ENCODE measurements at regions not wholly inside any gene's neighbourhood (a gene's known extent, or its start where the extent isn't known, plus 50 kb on each side); places are given as distances from the start of the nearest gene placed in this dataset.

- H3K9ac ChIP-seq (ENCODE audit: insufficient read length) = no peak overlapping the region
- no peak overlapping the region for H3K27ac ChIP-seq
- peaks cover 24% of the 10 kb centered on the region for H3K36me3 ChIP-seq (ENCODE audit: insufficient read depth, low read length)
- peaks cover 4% of the 10 kb centered on the region; the same call in 1 of the 2 replicates for H3K9me3 ChIP-seq (ENCODE audit: low read depth, low read length)
- H3K4me3 ChIP-seq = no peak overlapping the region
- no peak for DNase-seq (ENCODE audit: low read depth, low spot score)
- no peak for TF ChIP-seq FOXP2 (optimal IDR thresholded peaks at IDR 0.05; ENCODE audit: control extremely low read depth, extremely low read length, insufficient read depth)
- TF ChIP-seq POLR2AphosphoS5 (IDR thresholded peaks at IDR 0.05; ENCODE audit: borderline replicate concordance, low read depth, low read length) = no peak
- no peak for TF ChIP-seq EZH2 (IDR thresholded peaks at IDR 0.05)
Measured at GRCh38 chr4:159540501-159540900, 437.6 kb downstream of the RAPGEF2 start.

GRCh38 chr4:159541143-159541542, 438.3 kb downstream of the RAPGEF2 start:
- Histone ChIP-seq H3K9me3 (ENCODE audit: low read depth, low read length) (peaks cover 4% of the 10 kb centered on the region; the same call in 1 of the 2 replicates), H3K9ac (ENCODE audit: insufficient read length) (no peak overlapping the region), H3K4me3 (no peak overlapping the region), H3K36me3 (ENCODE audit: insufficient read depth, low read length) (peaks cover 20% of the 10 kb centered on the region), H3K27ac (no peak overlapping the region)
- no peak for TF ChIP-seq FOXP2 (optimal IDR thresholded peaks at IDR 0.05; ENCODE audit: control extremely low read depth, extremely low read length, insufficient read depth)
- TF ChIP-seq POLR2AphosphoS5 (IDR thresholded peaks at IDR 0.05; ENCODE audit: borderline replicate concordance, low read depth, low read length) = no peak
- TF ChIP-seq EZH2 (IDR thresholded peaks at IDR 0.05) = no peak
- no peak for DNase-seq (ENCODE audit: low read depth, low spot score)

GRCh38 chr4:159542296-159542695, 439.4 kb downstream of the RAPGEF2 start:
- TF ChIP-seq POLR2AphosphoS5 (IDR thresholded peaks at IDR 0.05; ENCODE audit: borderline replicate concordance, low read depth, low read length) (no peak), FOXP2 (optimal IDR thresholded peaks at IDR 0.05; ENCODE audit: control extremely low read depth, extremely low read length, insufficient read depth) (no peak), EZH2 (IDR thresholded peaks at IDR 0.05) (no peak)
- Histone ChIP-seq H3K4me3 (no peak overlapping the region), H3K36me3 (ENCODE audit: insufficient read depth, low read length) (peaks cover 9% of the 10 kb centered on the region; the same call in 1 of the 2 replicates), H3K9ac (ENCODE audit: insufficient read length) (no peak overlapping the region), H3K9me3 (ENCODE audit: low read depth, low read length) (no peaks in the 10 kb centered on the region), H3K27ac (no peak overlapping the region)
- no peak for DNase-seq (ENCODE audit: low read depth, low spot score)

GRCh38 chr4:159543831-159544230, 441.0 kb downstream of the RAPGEF2 start:
- no peak overlapping the region for H3K27ac ChIP-seq
- TF ChIP-seq POLR2AphosphoS5 (IDR thresholded peaks at IDR 0.05; ENCODE audit: borderline replicate concordance, low read depth, low read length) (no peak), EZH2 (IDR thresholded peaks at IDR 0.05) (no peak), FOXP2 (optimal IDR thresholded peaks at IDR 0.05; ENCODE audit: control extremely low read depth, extremely low read length, insufficient read depth) (no peak)
- DNase-seq (ENCODE audit: low read depth, low spot score) = no peak
- peaks cover 6% of the 10 kb centered on the region; the same call in 1 of the 2 replicates for H3K36me3 ChIP-seq (ENCODE audit: insufficient read depth, low read length)
- H3K4me3 ChIP-seq = no peak overlapping the region
- H3K9ac ChIP-seq (ENCODE audit: insufficient read length) = no peak overlapping the region
- no peaks in the 10 kb centered on the region for H3K9me3 ChIP-seq (ENCODE audit: low read depth, low read length)

- H3K36me3 ChIP-seq (ENCODE audit: insufficient read depth, low read length) = peaks cover 11% of the 10 kb centered on the region
- no peak for DNase-seq (ENCODE audit: low read depth, low spot score)
- no peaks in the 10 kb centered on the region for H3K9me3 ChIP-seq (ENCODE audit: low read depth, low read length)
- no peak overlapping the region for H3K9ac ChIP-seq (ENCODE audit: insufficient read length)
- no peak overlapping the region for H3K27ac ChIP-seq
- no peak overlapping the region for H3K4me3 ChIP-seq
- TF ChIP-seq FOXP2 (optimal IDR thresholded peaks at IDR 0.05; ENCODE audit: control extremely low read depth, extremely low read length, insufficient read depth) (no peak), EZH2 (IDR thresholded peaks at IDR 0.05) (no peak), POLR2AphosphoS5 (IDR thresholded peaks at IDR 0.05; ENCODE audit: borderline replicate concordance, low read depth, low read length) (no peak)
Measured at GRCh38 chr4:159545556-159545955, 442.7 kb downstream of the RAPGEF2 start.

- H3K27ac ChIP-seq = no peak overlapping the region
- no peak for DNase-seq (ENCODE audit: low read depth, low spot score)
- peaks cover 14% of the 10 kb centered on the region for H3K36me3 ChIP-seq (ENCODE audit: insufficient read depth, low read length)
- no peak overlapping the region for H3K4me3 ChIP-seq
- H3K9ac ChIP-seq (ENCODE audit: insufficient read length) = no peak overlapping the region
- no peaks in the 10 kb centered on the region for H3K9me3 ChIP-seq (ENCODE audit: low read depth, low read length)
- TF ChIP-seq FOXP2 (optimal IDR thresholded peaks at IDR 0.05; ENCODE audit: control extremely low read depth, extremely low read length, insufficient read depth) = no peak
- TF ChIP-seq POLR2AphosphoS5 (IDR thresholded peaks at IDR 0.05; ENCODE audit: borderline replicate concordance, low read depth, low read length) = no peak
- no peak for TF ChIP-seq EZH2 (IDR thresholded peaks at IDR 0.05)
Measured at GRCh38 chr4:159547645-159548308, 444.9 kb downstream of the RAPGEF2 start.

GRCh38 chr4:159549098-159549518, 446.2 kb downstream of the RAPGEF2 start:
- Histone ChIP-seq H3K27ac (no peak overlapping the region), H3K9me3 (ENCODE audit: low read depth, low read length) (no peaks in the 10 kb centered on the region), H3K9ac (ENCODE audit: insufficient read length) (no peak overlapping the region), H3K36me3 (ENCODE audit: insufficient read depth, low read length) (peaks cover 14% of the 10 kb centered on the region), H3K4me3 (no peak overlapping the region)
- TF ChIP-seq EZH2 (IDR thresholded peaks at IDR 0.05) = no peak
- no peak for TF ChIP-seq POLR2AphosphoS5 (IDR thresholded peaks at IDR 0.05; ENCODE audit: borderline replicate concordance, low read depth, low read length)
- no peak for TF ChIP-seq FOXP2 (optimal IDR thresholded peaks at IDR 0.05; ENCODE audit: control extremely low read depth, extremely low read length, insufficient read depth)
- DNase-seq (ENCODE audit: low read depth, low spot score) = no peak

- TF ChIP-seq POLR2AphosphoS5 (IDR thresholded peaks at IDR 0.05; ENCODE audit: borderline replicate concordance, low read depth, low read length) (no peak), FOXP2 (optimal IDR thresholded peaks at IDR 0.05; ENCODE audit: control extremely low read depth, extremely low read length, insufficient read depth) (no peak), EZH2 (IDR thresholded peaks at IDR 0.05) (no peak)
- Histone ChIP-seq H3K4me3 (no peak overlapping the region), H3K9ac (ENCODE audit: insufficient read length) (no peak overlapping the region), H3K27ac (peak overlapping the region; percentile 27; the same call in 1 of the 2 replicates), H3K9me3 (ENCODE audit: low read depth, low read length) (no peaks in the 10 kb centered on the region), H3K36me3 (ENCODE audit: insufficient read depth, low read length) (peaks cover 14% of the 10 kb centered on the region)
- peak; percentile 8 for DNase-seq (ENCODE audit: low read depth, low spot score)
Measured at GRCh38 chr4:159551281-159551680, 448.4 kb downstream of the RAPGEF2 start.
